CD4-positive, alpha-beta T cell treated with Interleukin-6 for 4 hours (primary cell): ENCODE measurements at regions not wholly inside any gene's neighbourhood (a gene's known extent, or its start where the extent isn't known, plus 50 kb on each side); places are given as distances from the start of the nearest gene placed in this dataset.
"Not testable (repeated sequence)": the region's sequence is repeated elsewhere in the genome, so short reads cannot be mapped to it uniquely, and the experiment has no call there.

Source experiments
- DNase-seq: peaks from one replicate; pipeline ENCODE4 v3.0.0-alpha.2; 2020; ENCODE audit warnings: mixed read lengths

GRCh38 chr9:119903851-119904250 lies 534.6 kb upstream of the BRINP1 start:
- no peak for DNase-seq

- no peak for DNase-seq
Measured at GRCh38 chr9:119902611-119903010, 533.4 kb upstream of the BRINP1 start.

DNA sequence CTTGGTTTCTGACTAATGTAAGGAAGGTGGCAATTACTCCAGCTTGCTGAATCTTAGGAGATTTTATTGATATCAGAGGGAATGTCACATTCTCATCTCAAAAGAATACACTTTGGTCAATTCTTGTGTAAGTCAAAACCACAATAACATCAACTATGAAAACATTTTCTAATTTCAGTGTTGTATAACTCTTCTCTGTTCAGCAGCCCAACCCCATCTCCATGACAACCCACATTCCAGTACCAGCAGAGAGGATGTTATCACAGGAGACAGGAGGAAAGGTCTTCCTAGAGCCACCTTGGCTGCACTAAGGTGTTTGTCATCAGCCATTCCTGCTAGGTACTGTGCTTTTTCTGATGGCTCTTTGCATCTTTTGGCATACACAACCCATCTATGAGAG lies 529.1 kb upstream of the BRINP1 start:
- no peak for DNase-seq

DNA sequence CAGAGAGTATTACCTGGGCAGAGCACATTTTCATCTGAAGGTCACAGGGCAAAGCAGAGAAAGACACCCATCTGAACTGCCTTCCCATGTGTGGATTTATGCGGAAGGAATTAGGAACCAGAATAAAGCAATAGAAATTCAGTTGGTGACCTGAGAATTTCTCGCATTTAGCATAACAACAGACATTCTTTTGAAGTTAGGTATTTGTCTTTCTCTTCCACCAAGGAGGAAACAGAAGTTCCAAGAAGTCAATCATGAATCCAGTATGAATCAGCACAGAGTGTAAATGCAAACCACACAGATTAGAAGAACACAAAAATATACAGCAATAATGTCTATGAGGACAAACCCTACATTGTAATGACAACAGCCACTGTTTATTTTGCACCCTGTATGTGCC lies 515.2 kb upstream of the BRINP1 start:
- no peak for DNase-seq

GRCh38 chr9:119881898-119882297 lies 512.7 kb upstream of the BRINP1 start:
- DNase-seq, result no peak

- no peak for DNase-seq
Measured at GRCh38 chr9:119880361-119880760, 511.1 kb upstream of the BRINP1 start.

- DNase-seq, result no peak
Measured at GRCh38 chr9:119877306-119877705, 508.1 kb upstream of the BRINP1 start.

- DNase-seq, result no peak
Measured at GRCh38 chr9:119873877-119874276, 504.6 kb upstream of the BRINP1 start.

- DNase-seq, result not testable (repeated sequence)
Measured at GRCh38 chr9:119870251-119870650, 501.0 kb upstream of the BRINP1 start.

DNA sequence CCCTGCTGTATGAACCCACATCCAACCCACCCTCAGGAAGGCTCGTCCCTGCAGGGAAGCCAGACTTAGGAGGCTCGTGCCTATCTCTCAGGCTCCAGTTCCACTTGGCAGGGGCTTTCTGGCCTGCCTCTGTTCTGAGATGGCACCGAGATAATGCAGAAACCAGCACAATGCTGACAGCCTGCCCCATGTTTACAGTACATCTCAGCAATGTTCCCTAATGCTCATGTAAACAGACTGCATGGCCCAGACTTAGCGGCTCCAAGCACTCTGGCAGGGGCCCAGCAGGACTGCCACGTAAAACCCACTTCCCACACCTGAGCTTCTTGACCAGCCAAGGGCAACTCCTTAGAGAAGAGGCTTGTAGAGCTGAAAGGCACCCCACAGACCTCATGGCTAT lies 499.5 kb upstream of the BRINP1 start:
- DNase-seq, result no peak

GRCh38 chr9:119861842-119862241 lies 492.6 kb upstream of the BRINP1 start:
- no peak for DNase-seq

DNA sequence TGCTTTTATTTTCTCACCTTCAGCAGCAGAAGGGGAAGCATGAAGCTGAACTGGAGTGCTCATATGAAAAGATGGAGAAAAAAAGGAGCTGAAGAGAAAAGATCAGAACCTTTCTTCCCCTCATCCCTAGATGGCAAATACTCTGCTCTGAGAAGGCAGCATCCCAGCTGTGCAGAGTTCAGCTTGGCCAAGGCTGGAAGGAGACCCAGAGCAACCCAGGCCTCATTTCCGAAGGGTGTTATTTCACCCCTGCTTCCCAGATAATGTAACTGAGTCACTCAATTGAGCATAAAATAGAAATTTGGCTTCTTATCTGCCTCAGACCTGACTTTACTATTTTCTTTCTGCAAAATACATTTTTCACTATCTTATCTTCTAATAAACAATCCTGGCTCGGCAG lies 489.9 kb upstream of the BRINP1 start:
- no peak for DNase-seq

GRCh38 chr9:119853126-119853525 lies 483.9 kb upstream of the BRINP1 start:
- no peak for DNase-seq

DNA sequence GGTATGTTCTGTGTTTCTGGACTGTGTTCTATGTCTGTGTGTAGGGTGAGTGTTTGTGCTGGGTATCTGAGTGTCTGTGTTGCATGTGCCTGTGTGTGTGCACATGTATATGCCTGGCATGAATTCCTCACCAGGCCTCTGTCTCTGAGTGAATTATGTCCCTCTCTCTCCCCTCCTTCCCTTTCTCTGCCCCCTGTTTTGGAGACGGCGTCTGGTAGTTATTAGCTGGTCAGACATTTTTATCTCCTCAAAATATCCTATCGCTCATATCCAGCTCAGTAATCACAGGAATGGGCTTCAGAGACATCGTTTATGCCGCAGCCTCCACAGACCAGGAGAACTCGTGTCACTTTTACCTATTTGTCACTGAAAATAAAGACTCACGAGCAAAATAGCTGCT lies 483.2 kb upstream of the BRINP1 start:
- no peak for DNase-seq

- no peak for DNase-seq
Measured at GRCh38 chr9:119844431-119844830, 475.2 kb upstream of the BRINP1 start.

DNA sequence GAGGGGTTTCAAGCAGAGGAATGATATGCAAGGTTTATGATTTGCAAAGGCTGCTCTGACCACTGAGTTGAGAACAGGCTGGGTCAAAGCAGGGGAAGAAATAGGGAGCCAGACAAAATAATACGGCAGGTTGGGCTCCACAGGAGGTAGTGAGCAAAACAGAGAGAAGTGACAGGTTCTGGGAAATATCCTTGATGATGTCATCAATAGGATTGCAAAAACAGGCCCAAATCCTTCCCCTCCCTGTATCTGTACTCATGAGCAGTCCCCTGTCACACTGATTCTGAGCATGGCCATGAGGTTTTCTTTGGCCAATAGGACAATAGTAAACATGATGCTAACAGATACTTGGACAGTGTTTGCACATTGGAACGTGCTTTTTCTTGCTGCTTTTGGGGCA lies 471.8 kb upstream of the BRINP1 start:
- no peak for DNase-seq

DNA sequence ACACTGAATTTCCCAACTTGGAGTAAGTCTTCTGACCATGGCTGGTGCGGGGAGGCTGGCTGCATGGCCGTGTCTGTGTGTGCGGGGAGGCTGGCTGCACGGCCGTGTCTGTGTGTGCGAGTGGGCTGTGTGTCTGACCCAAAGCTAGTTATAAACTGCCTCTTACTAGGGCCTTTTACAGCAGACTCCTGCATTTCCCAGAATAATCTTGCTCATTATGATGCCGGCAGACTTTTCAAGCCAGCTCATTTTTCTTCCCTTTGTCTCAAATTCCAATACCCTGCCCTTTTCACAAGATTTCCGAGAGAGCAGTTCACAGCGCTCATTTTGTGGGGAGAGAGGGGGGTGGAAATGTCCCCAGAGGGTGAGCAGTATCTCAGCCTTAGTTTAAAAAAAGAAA lies 470.7 kb upstream of the BRINP1 start:
- DNase-seq, result no peak

- DNase-seq, result no peak
Measured at GRCh38 chr9:119838210-119838609, 469.0 kb upstream of the BRINP1 start.

GRCh38 chr9:119836036-119836435 lies 466.8 kb upstream of the BRINP1 start:
- no peak for DNase-seq

- DNase-seq, result no peak
Measured at GRCh38 chr9:119834064-119834620, 464.9 kb upstream of the BRINP1 start.

DNA sequence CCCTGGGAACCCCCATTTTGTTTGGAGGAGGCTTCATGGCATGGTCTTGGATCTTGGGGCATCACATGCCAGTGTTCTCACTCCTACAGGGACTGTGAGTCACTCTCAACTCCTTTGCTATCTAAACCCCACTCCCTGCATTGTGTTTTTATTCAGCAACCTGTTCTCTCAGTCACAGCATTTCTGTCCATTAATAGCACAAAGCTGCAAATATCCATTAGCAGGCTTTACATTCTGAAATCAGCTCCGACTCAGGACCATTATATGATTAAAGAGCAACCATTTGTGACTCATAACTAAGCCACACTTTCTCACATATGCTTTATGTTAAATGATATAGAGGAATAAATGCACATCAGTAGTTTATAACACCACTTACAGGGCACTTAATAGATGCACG lies 462.1 kb upstream of the BRINP1 start:
- DNase-seq, result no peak

- DNase-seq, result no peak
Measured at GRCh38 chr9:119829748-119830147, 460.5 kb upstream of the BRINP1 start.

DNA sequence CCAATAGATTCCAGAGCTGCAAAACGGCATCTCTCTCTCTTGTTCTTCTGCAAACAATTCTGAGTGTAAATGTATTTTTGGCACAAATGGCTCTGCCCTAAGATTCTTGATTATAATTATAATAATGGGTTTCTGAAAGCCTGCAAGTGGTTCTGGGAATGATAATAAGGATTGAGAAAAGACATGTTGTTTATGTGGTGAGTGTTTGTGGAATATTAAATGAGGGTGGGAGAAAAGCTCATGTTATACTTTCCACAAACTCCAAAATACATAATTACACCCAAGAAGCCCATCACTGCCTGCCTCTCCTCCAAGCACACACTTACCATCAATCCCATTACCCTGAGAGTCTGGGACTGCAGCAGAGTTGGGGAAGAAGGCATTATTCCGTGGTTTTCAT lies 460.0 kb upstream of the BRINP1 start:
- no peak for DNase-seq

DNA sequence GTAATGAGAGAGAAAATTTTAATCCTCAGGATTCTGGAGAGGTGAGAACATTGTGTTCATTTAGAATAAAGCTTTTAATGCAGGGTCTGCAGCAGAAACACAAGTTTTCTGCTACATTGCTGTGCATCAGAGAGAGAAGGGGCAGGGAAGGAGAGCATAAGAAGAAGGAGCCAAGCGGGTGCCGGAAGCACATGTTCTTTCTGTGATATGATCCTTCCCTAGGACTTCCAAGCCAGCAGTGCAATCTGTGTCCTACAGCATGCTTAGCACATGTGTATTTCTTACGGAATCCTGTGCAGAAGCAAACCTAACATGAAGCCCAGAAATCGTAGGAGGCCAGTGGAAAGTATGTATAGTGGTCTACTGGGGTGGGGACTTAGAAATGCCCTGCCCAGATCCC lies 458.3 kb upstream of the BRINP1 start:
- no peak for DNase-seq

- DNase-seq, result no peak
Measured at GRCh38 chr9:119827126-119827525, 457.9 kb upstream of the BRINP1 start.
